DND-41 (cell line): ENCODE measurements at regions not wholly inside any gene's neighbourhood (a gene's known extent, or its start where the extent isn't known, plus 50 kb on each side); places are given as distances from the start of the nearest gene placed in this dataset.

Experiments used
- EZH2 ChIP-seq: IDR thresholded peaks from 3 replicates; pipeline ENCODE4 v1.6.1; 2012; ENCODE audit warnings: borderline replicate concordance, low read depth, mild to moderate bottlenecking, moderate library complexity, low read length, inconsistent platforms; ENCODE audit not compliant: severe bottlenecking
- TF ChIP-seq, protein P1 (sequence below): IDR thresholded peaks from 2 replicates; pipeline ENCODE4 v1.5.1; 2012; ENCODE audit warnings: borderline replicate concordance, low read length, moderate library complexity, mild to moderate bottlenecking; ENCODE audit not compliant: poor library complexity, severe bottlenecking; ENCODE audit errors: extremely low read depth

GRCh38 chr6:104573350-104573749, 286.4 kb downstream of the HACE1 start:
- no peak for TF ChIP-seq EZH2
- TF ChIP-seq, protein P1, sequence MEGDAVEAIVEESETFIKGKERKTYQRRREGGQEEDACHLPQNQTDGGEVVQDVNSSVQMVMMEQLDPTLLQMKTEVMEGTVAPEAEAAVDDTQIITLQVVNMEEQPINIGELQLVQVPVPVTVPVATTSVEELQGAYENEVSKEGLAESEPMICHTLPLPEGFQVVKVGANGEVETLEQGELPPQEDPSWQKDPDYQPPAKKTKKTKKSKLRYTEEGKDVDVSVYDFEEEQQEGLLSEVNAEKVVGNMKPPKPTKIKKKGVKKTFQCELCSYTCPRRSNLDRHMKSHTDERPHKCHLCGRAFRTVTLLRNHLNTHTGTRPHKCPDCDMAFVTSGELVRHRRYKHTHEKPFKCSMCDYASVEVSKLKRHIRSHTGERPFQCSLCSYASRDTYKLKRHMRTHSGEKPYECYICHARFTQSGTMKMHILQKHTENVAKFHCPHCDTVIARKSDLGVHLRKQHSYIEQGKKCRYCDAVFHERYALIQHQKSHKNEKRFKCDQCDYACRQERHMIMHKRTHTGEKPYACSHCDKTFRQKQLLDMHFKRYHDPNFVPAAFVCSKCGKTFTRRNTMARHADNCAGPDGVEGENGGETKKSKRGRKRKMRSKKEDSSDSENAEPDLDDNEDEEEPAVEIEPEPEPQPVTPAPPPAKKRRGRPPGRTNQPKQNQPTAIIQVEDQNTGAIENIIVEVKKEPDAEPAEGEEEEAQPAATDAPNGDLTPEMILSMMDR, result no peak
